Activated CD4-positive, alpha-beta T cell treated with anti-CD3 and anti-CD28 coated beads, Interleukin-2, amount 50 U/mL, for 24 hours (primary cell): ENCODE measurements at regions not wholly inside any gene's neighbourhood (a gene's known extent, or its start where the extent isn't known, plus 50 kb on each side); places are given as distances from the start of the nearest gene placed in this dataset.
"Not testable (repeated sequence)": the region's sequence is repeated elsewhere in the genome, so short reads cannot be mapped to it uniquely, and the experiment has no call there.

ENCODE experiments used
- DNase-seq, 2 donors: peaks; one replicate each; pipeline ENCODE4 v3.0.0-alpha.2; 2020; ENCODE audit warnings: low read depth in 1 of 2, low spot score in 1 of 2

- no peak for DNase-seq
Measured at GRCh38 chr12:24522736-24523135, 426.2 kb downstream of the BCAT1 start.

DNA sequence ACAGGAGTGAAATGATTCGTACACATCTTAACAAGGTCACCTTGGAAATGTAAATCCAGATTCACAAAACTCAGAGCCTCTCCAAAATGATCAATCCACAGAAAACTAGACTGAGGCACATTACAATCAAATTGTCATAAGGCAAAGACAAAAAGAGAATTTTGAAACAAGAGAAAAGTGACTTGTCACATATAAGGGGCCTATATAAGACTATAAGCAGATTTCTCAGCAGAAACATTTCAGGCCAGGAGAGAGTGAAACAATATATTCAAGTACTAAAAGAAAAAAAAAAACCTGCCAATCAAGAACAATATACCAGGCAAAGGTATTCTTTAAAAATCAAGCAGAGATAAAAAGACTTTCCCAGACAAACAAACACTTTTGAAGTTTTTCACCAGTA lies 429.1 kb downstream of the BCAT1 start:
- no peak for DNase-seq

GRCh38 chr12:24517000-24517399 lies 431.9 kb downstream of the BCAT1 start:
- DNase-seq: no peak

GRCh38 chr12:24510581-24511125 lies 438.2 kb downstream of the BCAT1 start:
- DNase-seq: no peak

- no peak for DNase-seq
Measured at GRCh38 chr12:24507827-24508226, 441.1 kb downstream of the BCAT1 start.

DNA sequence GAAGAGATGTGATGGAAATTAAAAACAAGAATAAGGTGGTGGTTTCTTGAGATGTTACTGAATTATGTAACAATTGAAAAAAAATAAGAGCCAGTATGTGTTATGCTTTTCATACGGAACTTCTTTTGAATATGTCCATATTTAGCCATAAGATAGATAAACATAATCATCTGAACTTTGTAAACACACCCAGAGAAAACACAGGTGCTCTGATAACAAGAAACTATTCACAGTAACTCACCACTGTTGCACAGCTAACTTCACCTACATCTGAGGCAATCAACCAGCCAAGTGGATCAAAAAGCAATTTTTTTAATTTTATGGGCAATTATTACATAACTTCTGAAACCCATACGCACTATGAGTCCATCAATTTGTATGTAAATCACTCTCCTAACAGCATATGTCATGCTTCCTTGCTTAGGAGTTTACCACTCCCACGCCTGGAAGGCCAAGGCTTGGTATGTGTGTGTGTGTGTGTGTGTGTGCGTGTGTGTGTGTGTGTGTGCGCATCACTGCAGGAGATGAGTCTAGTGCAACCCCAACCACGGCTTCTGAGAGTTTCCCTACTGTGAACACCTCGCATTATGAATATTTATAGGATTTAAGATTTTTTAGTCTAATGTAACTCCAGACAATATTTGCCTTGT lies 443.4 kb downstream of the BCAT1 start:
- no peak for DNase-seq

- not testable (repeated sequence) for DNase-seq
Measured at GRCh38 chr12:24503477-24503876, 445.4 kb downstream of the BCAT1 start.

DNA sequence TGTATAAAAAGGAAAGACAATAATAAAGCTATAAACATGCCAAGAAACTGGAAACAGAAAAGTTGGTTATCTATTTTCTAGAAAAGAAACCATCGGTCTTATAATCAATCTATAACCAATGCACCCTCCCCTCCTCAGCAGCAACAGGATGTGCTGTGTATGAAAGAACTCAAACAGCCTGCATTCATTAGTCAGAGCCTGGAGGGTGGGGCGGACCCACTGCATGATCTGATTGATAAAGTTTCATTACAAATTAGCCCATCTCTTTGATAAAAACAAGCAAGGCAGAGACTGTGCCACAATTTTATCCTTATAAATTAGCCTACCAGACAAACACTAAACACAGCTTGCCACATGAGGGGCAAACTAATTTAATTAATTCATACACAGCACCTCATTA lies 448.1 kb downstream of the BCAT1 start:
- DNase-seq: no peak

DNA sequence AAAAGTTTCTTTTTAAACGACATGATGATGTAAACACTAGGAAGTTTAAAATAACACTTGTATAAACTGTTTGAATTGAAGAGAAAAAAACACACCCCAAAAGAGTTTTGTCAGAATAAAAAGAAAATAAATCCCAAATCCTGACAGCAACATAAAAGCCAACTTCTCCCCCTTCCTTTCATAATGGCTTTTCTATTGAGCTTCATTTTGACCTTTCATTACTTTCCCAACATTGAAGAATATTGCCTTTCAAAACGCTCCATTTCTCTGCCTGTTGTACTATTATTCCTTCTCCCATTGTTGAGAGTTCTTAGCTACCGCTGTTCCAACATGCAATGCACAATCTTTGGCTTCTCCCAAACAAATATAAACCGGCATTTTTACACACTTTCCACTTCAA lies 448.5 kb downstream of the BCAT1 start:
- DNase-seq: no peak

DNA sequence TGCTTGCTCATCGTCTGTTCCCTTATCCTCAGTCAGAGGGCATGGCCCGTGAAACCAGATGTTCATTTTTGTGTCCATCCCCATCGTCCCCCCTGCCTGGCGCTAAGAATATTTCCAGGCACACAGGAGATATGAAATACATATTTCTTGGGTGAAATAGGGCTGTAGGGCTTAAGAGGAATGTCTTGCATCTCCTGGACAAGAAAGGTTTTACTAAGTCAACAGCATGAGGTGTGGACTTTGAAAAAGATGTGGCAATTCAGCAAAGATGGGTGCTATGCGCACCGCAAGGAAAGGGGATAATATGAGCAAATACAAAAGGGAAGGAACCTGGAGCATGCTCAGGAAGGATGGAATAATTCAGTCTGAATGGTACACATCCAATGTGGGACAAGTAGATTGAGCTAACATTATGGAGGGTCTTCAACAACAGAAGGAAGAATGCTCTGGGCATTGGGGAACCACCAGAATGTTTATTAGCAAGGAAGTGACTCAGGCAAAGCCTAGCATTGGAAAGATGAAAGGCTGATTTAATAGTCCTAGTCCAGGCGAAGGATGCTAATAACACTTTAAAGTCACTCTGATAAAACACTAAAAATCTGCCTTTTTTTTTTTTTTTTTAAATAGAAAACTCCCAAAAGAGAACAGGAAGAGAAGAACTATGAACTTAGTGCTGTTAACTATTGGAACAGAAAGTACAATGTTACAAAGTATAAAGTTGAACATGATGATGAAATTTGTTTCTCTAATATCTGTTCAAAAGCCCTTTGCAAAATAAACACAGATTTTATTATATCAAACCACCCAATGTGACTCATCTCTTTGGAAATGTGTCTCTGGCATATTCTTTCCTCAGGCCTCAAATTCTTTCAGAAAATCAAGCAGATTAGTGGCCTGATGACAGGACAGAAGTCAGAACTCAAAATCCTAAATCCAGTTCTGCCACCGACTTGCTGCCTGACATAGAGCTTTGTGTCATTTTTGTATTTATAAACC lies 449.5 kb downstream of the BCAT1 start:
- DNase-seq: no peak

- no peak for DNase-seq
Measured at GRCh38 chr12:24496755-24497154, 452.1 kb downstream of the BCAT1 start.

DNA sequence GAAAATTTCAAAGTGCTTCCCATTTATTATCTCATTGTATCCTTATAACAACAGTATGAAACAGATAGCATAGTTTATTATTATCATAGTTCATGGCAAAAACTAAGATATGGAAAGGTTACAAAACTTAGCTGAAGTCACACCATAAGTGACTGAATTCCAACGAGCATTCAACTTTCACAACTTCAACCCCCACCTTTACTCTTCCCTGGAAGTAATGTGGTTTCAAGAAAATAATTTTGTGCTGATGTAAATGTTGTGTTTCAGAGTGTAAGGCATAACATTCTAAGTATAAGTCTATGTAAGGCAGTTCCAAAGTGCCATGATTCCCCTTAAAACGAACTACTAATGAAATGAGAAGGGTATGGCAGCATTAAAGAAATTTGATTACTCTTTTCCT lies 454.5 kb downstream of the BCAT1 start:
- DNase-seq: no peak

DNA sequence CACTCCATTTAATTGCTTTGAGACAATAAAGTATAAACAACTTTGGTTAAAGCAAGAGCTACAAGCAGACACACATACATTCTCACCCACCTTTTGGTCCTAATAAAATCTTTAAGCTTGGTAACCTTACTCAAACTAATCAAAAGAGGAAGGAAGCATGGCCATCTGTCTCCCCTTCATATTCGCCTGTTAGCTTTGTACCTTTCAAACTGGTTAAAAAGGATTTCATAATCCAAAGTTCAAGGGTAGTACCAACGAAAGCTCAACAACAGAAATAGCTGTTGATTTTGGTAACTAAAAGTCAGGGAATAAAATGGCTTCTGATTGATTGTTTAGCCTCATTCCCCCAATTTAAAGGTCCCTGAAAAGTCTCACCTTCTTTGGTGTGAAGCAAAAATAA lies 456.9 kb downstream of the BCAT1 start:
- no peak for DNase-seq

- DNase-seq: no peak
Measured at GRCh38 chr12:24489939-24490338, 459.0 kb downstream of the BCAT1 start.

- no peak for DNase-seq
Measured at GRCh38 chr12:24488906-24489619, 459.8 kb downstream of the BCAT1 start.

GRCh38 chr12:24488091-24488596 lies 460.8 kb downstream of the BCAT1 start:
- DNase-seq: no peak

DNA sequence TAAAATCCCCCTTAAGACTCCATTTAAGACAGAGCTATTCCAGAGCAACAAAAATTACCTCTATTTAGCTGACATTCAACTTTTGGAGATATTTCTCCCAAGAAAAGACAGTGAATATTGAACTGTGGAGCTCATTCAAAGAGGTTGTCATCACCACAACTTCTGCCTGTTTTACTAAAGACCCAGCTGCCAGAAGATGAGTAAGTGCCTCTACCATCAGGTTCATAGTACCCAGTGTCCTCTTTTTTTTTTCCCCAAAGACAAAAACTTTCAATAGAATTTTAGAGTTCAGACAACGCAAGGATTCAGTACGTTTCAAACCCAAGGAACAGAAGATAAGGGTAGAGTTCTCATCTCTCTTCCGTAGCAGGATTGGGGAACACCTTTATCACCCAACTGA lies 461.3 kb downstream of the BCAT1 start:
- DNase-seq: no peak

- DNase-seq: no peak
Measured at GRCh38 chr12:24483732-24484131, 465.2 kb downstream of the BCAT1 start.

DNA sequence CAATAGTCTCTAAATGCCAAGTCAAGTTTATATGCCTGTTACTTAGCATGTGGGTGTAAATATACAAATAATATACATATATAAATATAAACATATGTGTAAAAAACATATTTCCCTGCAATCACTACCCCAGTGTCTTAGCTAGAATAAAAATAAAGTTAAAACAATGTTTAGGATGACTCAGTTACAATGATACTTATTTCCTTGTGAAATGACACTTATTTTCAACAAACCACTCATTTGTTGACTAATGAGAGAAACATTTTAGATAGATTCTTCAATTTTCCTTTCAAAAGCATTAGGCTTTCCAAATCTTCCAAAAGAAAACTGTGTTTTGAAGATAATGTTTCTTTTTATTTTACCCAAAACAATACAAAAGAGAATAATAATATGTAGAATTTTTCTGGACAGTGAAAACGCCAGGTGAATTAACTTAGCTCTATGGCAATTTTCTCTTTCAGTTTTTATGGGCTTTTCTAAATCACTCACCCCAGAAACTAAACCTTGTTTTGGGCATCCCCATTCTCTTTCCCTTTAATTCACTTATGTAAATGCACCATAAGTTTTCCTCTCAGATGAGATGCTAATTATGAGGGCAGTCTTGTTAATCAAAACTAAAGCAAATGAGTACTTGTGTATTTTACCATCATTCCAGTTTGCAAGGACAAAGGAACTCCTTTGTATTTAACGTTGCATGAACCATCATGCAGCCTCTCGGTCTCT lies 465.9 kb downstream of the BCAT1 start:
- no peak for DNase-seq

- DNase-seq: no peak
Measured at GRCh38 chr12:24482044-24482443, 466.9 kb downstream of the BCAT1 start.
